Adipose tissue (tissue), 3 donors: ENCODE measurements at regions not wholly inside any gene's neighbourhood (a gene's known extent, or its start where the extent isn't known, plus 50 kb on each side); places are given as distances from the start of the nearest gene placed in this dataset.

Source experiments
- H3K27ac ChIP-seq: one replicate; pipeline ENCODE4 v1.5.1; 2013; ENCODE audit warnings: low read depth, low read length
- WGBS, 3 donors: extraction: QIAGEN DNeasy Blood & Tissue Kit; methylation state at CpG; one replicate each; pipeline ENCODE4 v1.1.7; 2013; 5-methylcytosine and 5-hydroxymethylcytosine counted together
- donor health status: healthy with polysubstance abuse.
- donor health status: Bipolar disorder and iron deficiency.
- donor health status: healthy.

- no peak overlapping the region for H3K27ac ChIP-seq
- 68 to 75% (median 71%) methylated on average over 8 of the region's 8 CpGs for WGBS, 3 donors
Observed at GRCh38 chr1:4596486-4596885, 57.9 kb upstream of the AJAP1 start.

- no peak overlapping the region for H3K27ac ChIP-seq
- WGBS, 3 donors = 48 to 75% (median 58%) methylated on average over 5 of the region's 5 CpGs
Observed at GRCh38 chr1:4597020-4597419, 57.4 kb upstream of the AJAP1 start.

GRCh38 chr1:4598561-4598960 is 55.8 kb upstream of the AJAP1 start:
- 73 to 78% (median 76%) methylated on average over 6 of the region's 6 CpGs for WGBS, 3 donors
- no peak overlapping the region for H3K27ac ChIP-seq

- 75 to 86% (median 81%) methylated on average over 15 of the region's 15 CpGs for WGBS, 3 donors
- H3K27ac ChIP-seq = no peak overlapping the region
Observed at GRCh38 chr1:4599521-4599920, 54.9 kb upstream of the AJAP1 start.

GRCh38 chr1:4599951-4600481 is 54.4 kb upstream of the AJAP1 start:
- WGBS, 3 donors = 10 to 64% (median 31%) methylated on average over 26 to 27 of the region's 27 CpGs
- no peak overlapping the region for H3K27ac ChIP-seq

GRCh38 chr1:4600615-4601460 is 53.6 kb upstream of the AJAP1 start:
- no peak overlapping the region for H3K27ac ChIP-seq
- WGBS, 3 donors = 75 to 84% (median 82%) methylated on average over 18 of the region's 18 CpGs

- H3K27ac ChIP-seq = no peak overlapping the region
- 52 to 78% (median 77%) methylated on average over 4 of the region's 4 CpGs for WGBS, 3 donors
Observed at GRCh38 chr1:4601941-4602340, 52.5 kb upstream of the AJAP1 start.

GRCh38 chr1:4602462-4603294 is 51.7 kb upstream of the AJAP1 start:
- 65 to 72% (median 72%) methylated on average over 17 of the region's 17 CpGs for WGBS, 3 donors
- no peak overlapping the region for H3K27ac ChIP-seq

GRCh38 chr1:4603295-4604110 is 50.9 kb upstream of the AJAP1 start:
- 43 to 61% (median 54%) methylated on average over 16 of the region's 16 CpGs for WGBS, 3 donors
- H3K27ac ChIP-seq = no peak overlapping the region
